MM.1S (cell line): ENCODE measurements at regions not wholly inside any gene's neighbourhood (a gene's known extent, or its start where the extent isn't known, plus 50 kb on each side); places are given as distances from the start of the nearest gene placed in this dataset.
"Not testable (repeated sequence)": the region's sequence is repeated elsewhere in the genome, so short reads cannot be mapped to it uniquely, and the experiment has no call there.

Source experiments
- DNase-seq: peaks from one replicate; pipeline ENCODE4 v3.0.0-alpha.2; 2015
- H2AFZ ChIP-seq: fragments of 300-600 bp; sonication (generic); 2 replicates; pipeline ENCODE4 v1.6.0; 2016; ENCODE audit warnings: antibody characterized with exemption, low read length
- H3F3A ChIP-seq: fragments of 300-600 bp; sonication (generic); 2 replicates; pipeline ENCODE4 v1.6.1; 2016; ENCODE audit warnings: mild to moderate bottlenecking, antibody characterized with exemption, low read length, moderate library complexity, mixed read lengths; ENCODE audit not compliant: insufficient read depth
- H3K27ac ChIP-seq: fragments of 300-600 bp; sonication (generic); 2 replicates; pipeline ENCODE4 v1.5.1; 2016; ENCODE audit warnings: mild to moderate bottlenecking, low read length
- H3K27me3 ChIP-seq: fragments of 300-600 bp; sonication (generic); replicated peaks from 2 replicates; pipeline ENCODE4 v1.6.0; 2016; ENCODE audit warnings: low read length; ENCODE audit not compliant: insufficient read depth
- H3K36me3 ChIP-seq: fragments of 300-600 bp; sonication (generic); replicated peaks from 2 replicates; pipeline ENCODE4 v1.6.1; 2016; ENCODE audit warnings: mild to moderate bottlenecking, low read length, mixed read lengths; ENCODE audit not compliant: insufficient read depth
- H3K4me1 ChIP-seq: fragments of 300-600 bp; sonication (generic); 2 replicates; pipeline ENCODE4 v1.6.1; 2016; ENCODE audit warnings: low read length, mixed read lengths
- H3K4me2 ChIP-seq: fragments of 300-600 bp; sonication (generic); 2 replicates; pipeline ENCODE4 v1.6.0; 2016; ENCODE audit warnings: low read depth, low read length
- H3K4me3 ChIP-seq: fragments of 300-600 bp; sonication (generic); 2 replicates; pipeline ENCODE4 v1.5.1; 2016; ENCODE audit warnings: low read length, mixed read lengths
- H3K79me2 ChIP-seq: fragments of 300-600 bp; sonication (generic); 2 replicates; pipeline ENCODE4 v1.6.1; 2016; ENCODE audit warnings: mixed run types, low read length, mixed read lengths
- H3K9ac ChIP-seq: fragments of 300-600 bp; sonication (generic); 2 replicates; pipeline ENCODE4 v1.6.1; 2016; ENCODE audit warnings: low read length, mixed read lengths
- H3K9me2 ChIP-seq: fragments of 300-600 bp; sonication (generic); replicated peaks from 2 replicates; pipeline ENCODE4 v1.6.1; 2016; ENCODE audit warnings: mild to moderate bottlenecking, low read length, mixed read lengths; ENCODE audit not compliant: insufficient read depth
- H3K9me3 ChIP-seq: fragments of 300-600 bp; sonication (generic); replicated peaks from 2 replicates; pipeline ENCODE4 v1.6.1; 2016; ENCODE audit warnings: mild to moderate bottlenecking, low read length, mixed read lengths; ENCODE audit not compliant: insufficient read depth
- H4K20me1 ChIP-seq: fragments of 300-600 bp; sonication (generic); 2 replicates; pipeline ENCODE4 v1.6.1; 2016; ENCODE audit warnings: mild to moderate bottlenecking, low read length, moderate library complexity, mixed read lengths; ENCODE audit not compliant: insufficient read depth
- EZH2 ChIP-seq: fragments of 300-600 bp; sonication (generic); optimal IDR thresholded peaks from 2 replicates; pipeline ENCODE3; 2017; ENCODE audit warnings: low read depth, mild to moderate bottlenecking, antibody characterized with exemption, low read length, mixed read lengths
- EZH2phosphoT487 ChIP-seq: fragments of 300-600 bp; sonication (generic); IDR thresholded peaks from 2 replicates; pipeline ENCODE4 v1.6.1; 2018; ENCODE audit warnings: antibody characterized with exemption, low read length
- TF ChIP-seq, protein P1 (sequence below): fragments of 300-600 bp; sonication (generic); IDR thresholded peaks from 2 replicates; pipeline ENCODE4 v1.5.1; 2016; ENCODE audit warnings: antibody characterized with exemption, low read length, mixed read lengths

DNA sequence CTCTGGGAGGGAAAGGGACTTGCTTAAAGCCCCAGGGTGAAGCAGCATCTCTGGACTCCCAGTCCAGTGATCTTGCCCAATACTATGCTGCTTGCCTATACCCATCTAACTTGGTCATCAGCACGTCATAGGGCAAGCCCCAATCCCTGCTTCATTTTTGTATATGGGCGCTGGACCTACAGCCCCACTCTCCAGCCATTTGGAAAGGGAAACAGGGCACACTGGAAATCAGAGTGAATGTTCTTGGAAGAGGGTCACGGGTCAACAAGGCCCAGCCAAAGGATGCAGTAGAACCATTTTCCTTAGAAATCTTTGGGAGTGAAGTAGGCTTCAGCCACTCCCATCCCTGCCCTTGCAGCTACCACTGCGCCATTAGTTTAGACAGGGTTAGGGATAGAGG lies 162.5 kb downstream of the GOLGA6L4 start:
- not testable (repeated sequence) for H3K9me3 ChIP-seq, H2AFZ ChIP-seq, H3K27ac ChIP-seq, H3K27me3 ChIP-seq, H3K4me3 ChIP-seq, H3K9ac ChIP-seq, H3K36me3 ChIP-seq, H3F3A ChIP-seq, DNase-seq, H4K20me1 ChIP-seq, H3K4me2 ChIP-seq, H3K4me1 ChIP-seq, H3K79me2 ChIP-seq, H3K9me2 ChIP-seq

DNA sequence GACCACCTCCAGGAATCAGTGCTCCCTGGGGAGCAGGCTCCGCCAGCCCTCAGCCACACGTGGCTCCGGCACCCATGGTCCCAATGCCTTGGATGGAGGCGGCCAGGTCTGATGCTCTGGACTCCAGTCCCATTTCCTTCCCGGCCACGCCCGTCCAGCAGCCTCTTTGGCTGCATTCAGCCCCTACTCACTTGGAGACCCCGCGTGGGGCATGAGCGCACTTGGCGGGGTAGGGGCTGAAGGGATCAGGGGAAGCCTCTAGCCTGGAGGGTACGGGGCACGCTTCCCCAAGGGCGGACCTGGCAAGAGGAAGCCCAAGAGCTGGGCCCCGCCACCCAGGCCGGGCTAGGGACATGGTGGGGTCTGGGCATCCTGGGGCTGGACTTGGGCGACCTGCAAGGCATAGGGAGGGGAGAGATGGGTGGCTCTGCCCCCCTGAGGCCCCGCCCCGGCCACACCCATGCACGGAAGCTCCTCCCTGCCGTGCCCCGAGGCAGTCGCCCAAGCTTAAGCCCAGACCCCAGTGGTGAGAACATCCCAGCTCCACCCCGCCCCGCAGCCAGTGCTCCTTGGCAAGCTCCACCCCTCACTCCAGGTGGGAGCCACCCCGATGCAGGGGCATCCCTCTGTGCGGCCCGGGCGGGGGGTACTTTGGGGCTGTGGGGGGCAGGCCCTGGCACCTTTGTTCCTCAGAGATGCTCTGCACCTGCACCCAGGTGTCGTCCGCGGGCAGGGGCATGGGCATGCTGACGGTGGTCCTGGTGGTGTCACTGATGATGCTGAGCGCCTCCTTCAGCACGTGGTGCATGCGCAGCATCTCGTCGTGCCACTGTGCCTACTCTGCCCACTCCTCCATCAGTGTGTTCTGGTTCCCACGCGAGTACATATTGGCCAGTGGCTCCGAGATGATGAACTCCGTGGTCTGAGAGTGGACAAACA lies 163.5 kb downstream of the GOLGA6L4 start:
- Histone ChIP-seq H4K20me1 (no peaks in the 10 kb centered on the region), H3K79me2 (no peaks in the 10 kb centered on the region), H2AFZ (no peak overlapping the region), H3F3A (no peaks in the 10 kb centered on the region), H3K4me3 (no peak overlapping the region), H3K27me3 (no peaks in the 10 kb centered on the region), H3K4me2 (no peak overlapping the region), H3K9me3 (no peaks in the 10 kb centered on the region), H3K9ac (no peak overlapping the region), H3K9me2 (no peaks in the 10 kb centered on the region), H3K4me1 (no peaks in the 10 kb centered on the region), H3K27ac (no peak overlapping the region), H3K36me3 (no peaks in the 10 kb centered on the region)
- no peak for DNase-seq
- TF ChIP-seq EZH2 (no peak), EZH2phosphoT487 (no peak)
- TF ChIP-seq, protein P1, sequence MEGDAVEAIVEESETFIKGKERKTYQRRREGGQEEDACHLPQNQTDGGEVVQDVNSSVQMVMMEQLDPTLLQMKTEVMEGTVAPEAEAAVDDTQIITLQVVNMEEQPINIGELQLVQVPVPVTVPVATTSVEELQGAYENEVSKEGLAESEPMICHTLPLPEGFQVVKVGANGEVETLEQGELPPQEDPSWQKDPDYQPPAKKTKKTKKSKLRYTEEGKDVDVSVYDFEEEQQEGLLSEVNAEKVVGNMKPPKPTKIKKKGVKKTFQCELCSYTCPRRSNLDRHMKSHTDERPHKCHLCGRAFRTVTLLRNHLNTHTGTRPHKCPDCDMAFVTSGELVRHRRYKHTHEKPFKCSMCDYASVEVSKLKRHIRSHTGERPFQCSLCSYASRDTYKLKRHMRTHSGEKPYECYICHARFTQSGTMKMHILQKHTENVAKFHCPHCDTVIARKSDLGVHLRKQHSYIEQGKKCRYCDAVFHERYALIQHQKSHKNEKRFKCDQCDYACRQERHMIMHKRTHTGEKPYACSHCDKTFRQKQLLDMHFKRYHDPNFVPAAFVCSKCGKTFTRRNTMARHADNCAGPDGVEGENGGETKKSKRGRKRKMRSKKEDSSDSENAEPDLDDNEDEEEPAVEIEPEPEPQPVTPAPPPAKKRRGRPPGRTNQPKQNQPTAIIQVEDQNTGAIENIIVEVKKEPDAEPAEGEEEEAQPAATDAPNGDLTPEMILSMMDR, result no peak

DNA sequence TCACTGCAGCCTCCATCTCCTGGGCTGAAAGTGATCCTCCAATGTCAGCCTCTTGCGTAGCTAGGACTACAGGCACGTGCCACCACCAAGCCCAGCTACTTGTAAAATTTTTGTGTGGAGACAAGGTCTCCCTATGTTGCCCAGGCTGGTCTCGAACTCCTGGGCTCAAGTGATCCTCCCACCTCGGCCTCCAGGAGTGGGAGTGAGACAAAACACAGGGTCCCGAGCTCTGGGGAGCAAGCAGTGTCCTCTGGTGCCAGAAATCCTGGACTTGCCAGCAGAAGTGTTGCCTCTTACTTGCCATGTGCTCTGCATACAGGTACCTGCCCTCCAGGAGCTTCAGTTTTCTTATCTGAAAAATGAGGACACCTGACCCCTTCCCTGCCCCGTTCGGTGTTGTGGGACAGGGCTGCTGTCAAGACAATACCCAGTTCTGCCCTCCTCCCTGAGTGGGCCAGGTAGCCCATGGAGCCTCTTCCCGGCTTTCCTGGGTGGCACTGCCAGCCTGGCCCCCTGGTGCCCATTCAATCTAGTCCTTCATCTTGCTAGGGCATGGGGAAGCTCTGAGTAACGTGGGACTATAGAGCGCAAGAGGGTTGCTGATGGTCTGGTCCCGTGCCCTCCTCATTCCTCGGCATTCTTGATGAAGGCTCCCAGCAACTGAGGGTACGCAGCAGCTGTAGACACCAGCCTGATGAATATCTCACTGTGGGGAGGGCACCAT lies 164.6 kb downstream of the GOLGA6L4 start:
- Histone ChIP-seq H3K36me3 (no peaks in the 10 kb centered on the region), H4K20me1 (no peaks in the 10 kb centered on the region), H3K79me2 (no peaks in the 10 kb centered on the region), H3K27me3 (no peaks in the 10 kb centered on the region), H3K9me2 (no peaks in the 10 kb centered on the region), H3K4me1 (no peaks in the 10 kb centered on the region), H3K27ac (no peak overlapping the region), H3K9ac (no peak overlapping the region), H3K4me3 (no peak overlapping the region), H2AFZ (no peak overlapping the region), H3K9me3 (no peaks in the 10 kb centered on the region), H3F3A (no peaks in the 10 kb centered on the region), H3K4me2 (no peak overlapping the region)
- DNase-seq, result no peak
- no peak for TF ChIP-seq EZH2
- TF ChIP-seq, protein P1, result no peak
- no peak for TF ChIP-seq EZH2phosphoT487
